Astrocyte (in vitro differentiated cells and primary cell): ENCODE measurements at regions not wholly inside any gene's neighbourhood (a gene's known extent, or its start where the extent isn't known, plus 50 kb on each side); places are given as distances from the start of the nearest gene placed in this dataset.

Experiments
- EZH2 ChIP-seq: IDR thresholded peaks from 2 replicates; pipeline ENCODE4 v1.6.1; 2012; ENCODE audit warnings: mild to moderate bottlenecking, low read length, inconsistent platforms; ENCODE audit not compliant: insufficient read depth
- TF ChIP-seq, protein P1 (sequence below): IDR thresholded peaks from 2 replicates; pipeline ENCODE4 v1.5.1; 2011; ENCODE audit warnings: low read depth, mild to moderate bottlenecking, inconsistent platforms, low read length, moderate library complexity; ENCODE audit not compliant: insufficient read depth

DNA sequence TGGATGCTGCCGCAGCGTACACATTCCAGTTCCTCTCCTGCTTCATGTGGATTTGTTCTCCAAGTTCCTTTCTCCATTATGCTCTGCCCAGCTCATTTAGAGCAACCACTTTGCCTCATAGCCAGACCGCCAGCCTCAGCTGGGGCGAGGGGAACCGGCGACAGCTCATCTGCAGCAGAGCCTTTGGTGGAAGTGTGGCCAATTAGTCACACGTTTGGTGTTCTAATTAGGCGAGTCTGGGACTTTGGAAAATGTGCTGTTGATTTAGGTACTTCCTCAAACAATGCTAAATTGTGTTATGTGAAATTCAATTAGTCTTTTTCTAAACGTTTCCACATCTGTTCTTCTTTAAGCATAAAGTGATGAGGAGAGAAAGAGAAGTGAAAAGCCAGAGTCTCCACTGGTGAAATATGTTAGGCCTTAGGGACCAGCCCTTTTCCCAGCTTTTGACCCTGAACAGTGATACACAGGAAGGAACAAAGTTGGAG is 217.9 kb downstream of the TBX18 start:
- TF ChIP-seq, protein P1, sequence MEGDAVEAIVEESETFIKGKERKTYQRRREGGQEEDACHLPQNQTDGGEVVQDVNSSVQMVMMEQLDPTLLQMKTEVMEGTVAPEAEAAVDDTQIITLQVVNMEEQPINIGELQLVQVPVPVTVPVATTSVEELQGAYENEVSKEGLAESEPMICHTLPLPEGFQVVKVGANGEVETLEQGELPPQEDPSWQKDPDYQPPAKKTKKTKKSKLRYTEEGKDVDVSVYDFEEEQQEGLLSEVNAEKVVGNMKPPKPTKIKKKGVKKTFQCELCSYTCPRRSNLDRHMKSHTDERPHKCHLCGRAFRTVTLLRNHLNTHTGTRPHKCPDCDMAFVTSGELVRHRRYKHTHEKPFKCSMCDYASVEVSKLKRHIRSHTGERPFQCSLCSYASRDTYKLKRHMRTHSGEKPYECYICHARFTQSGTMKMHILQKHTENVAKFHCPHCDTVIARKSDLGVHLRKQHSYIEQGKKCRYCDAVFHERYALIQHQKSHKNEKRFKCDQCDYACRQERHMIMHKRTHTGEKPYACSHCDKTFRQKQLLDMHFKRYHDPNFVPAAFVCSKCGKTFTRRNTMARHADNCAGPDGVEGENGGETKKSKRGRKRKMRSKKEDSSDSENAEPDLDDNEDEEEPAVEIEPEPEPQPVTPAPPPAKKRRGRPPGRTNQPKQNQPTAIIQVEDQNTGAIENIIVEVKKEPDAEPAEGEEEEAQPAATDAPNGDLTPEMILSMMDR, result no peak
- no peak for TF ChIP-seq EZH2
